GM21786 (cell line): ENCODE measurements at regions not wholly inside any gene's neighbourhood (a gene's known extent, or its start where the extent isn't known, plus 50 kb on each side); places are given as distances from the start of the nearest gene placed in this dataset.

Experiments used
- ATAC-seq: cut with Tn5 transposase; IDR thresholded peaks from one replicate; pipeline ENCODE4 v1.9.1; 2021; ENCODE audit not compliant: unreplicated experiment

DNA sequence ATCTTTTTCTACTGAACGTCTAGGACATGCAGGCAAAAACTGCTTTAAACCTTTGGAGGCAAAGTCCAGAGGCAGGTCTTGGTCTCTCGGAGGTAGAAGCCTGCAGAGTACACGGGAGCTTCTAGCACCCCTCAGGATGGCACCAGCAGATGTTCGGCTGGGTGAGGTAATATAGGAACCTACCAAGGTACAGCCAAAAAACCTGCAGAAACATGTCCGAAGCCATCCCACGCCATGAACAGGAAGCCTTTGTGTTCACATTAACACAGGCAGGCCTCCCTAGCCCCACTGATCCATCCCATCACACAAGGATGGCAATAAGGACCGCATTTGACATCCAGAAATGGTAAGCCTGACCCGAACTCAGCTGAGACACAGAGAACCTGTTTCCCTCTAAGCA lies 157.9 kb upstream of the HES1 start:
- no peak for ATAC-seq

- ATAC-seq, result no peak
These were observed 157.5 kb upstream of the HES1 start for GRCh38 chr3:193978486-193978885.

GRCh38 chr3:193980326-193980725 lies 155.6 kb upstream of the HES1 start:
- ATAC-seq, result no peak

- ATAC-seq, result no peak
These were observed 155.0 kb upstream of the HES1 start for GRCh38 chr3:193980905-193981304.

- ATAC-seq, result no peak
These were observed 154.4 kb upstream of the HES1 start for GRCh38 chr3:193981504-193981903.

DNA sequence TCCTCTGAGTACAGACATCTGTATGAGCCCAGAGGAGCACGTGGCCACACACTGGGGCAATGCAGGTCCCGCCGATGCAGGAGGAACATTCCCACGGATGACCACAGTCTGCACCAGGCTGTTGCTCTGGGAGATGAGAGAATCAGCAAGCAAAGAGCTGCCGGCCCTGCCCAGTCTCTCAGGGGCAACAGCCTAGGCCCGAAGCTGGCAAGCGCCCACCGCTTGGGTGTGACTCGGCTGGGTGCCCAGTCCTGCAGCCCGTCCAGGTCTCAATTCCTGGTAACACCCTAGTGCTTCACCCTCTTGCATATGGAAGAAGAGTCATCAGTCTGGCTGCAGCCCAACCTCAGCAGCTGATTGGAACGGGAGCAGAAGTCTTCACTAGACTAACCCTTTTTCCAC lies 153.7 kb upstream of the HES1 start:
- ATAC-seq, result no peak

- no peak for ATAC-seq
These were observed 151.8 kb upstream of the HES1 start for GRCh38 chr3:193983846-193984818.

GRCh38 chr3:193984876-193985275 lies 151.1 kb upstream of the HES1 start:
- ATAC-seq, result no peak

DNA sequence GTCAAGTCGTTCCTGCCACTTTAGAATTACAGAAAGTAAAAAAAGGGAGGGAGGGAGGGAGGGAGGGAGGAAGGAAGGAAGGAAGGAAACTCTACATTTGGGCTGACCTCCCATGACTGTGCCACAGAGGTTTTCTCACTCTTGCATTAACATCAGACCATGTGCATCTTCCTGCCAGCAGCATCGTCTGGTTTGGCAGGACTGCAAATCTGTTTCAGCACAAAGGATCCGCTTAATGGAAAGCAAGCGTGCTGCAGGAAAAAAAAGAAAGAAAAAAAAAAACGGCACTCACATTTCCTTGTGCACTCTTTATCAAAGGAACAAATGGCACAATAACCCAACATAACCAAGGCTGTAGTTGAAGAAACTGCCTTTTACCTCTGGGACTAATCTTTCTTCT lies 148.8 kb upstream of the HES1 start:
- ATAC-seq, result no peak

DNA sequence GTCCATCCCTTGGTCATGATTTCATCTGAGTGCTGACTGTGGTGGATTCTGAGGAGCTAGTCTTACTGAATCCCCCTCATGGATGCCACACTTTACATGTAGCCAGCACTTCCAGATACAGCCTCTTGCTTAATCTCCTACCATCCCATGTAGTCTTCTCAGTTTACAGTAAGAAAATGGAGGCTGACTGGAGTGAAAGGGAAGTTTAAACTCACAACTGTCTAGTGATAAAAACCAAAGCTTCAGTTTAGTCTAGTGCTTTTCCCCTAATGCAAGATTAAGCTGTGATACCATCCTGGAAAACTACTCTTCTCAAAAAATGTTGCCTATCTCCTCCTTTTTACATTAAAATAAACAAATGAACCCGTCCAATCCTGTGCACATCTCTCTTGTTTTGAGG lies 146.8 kb upstream of the HES1 start:
- no peak for ATAC-seq

DNA sequence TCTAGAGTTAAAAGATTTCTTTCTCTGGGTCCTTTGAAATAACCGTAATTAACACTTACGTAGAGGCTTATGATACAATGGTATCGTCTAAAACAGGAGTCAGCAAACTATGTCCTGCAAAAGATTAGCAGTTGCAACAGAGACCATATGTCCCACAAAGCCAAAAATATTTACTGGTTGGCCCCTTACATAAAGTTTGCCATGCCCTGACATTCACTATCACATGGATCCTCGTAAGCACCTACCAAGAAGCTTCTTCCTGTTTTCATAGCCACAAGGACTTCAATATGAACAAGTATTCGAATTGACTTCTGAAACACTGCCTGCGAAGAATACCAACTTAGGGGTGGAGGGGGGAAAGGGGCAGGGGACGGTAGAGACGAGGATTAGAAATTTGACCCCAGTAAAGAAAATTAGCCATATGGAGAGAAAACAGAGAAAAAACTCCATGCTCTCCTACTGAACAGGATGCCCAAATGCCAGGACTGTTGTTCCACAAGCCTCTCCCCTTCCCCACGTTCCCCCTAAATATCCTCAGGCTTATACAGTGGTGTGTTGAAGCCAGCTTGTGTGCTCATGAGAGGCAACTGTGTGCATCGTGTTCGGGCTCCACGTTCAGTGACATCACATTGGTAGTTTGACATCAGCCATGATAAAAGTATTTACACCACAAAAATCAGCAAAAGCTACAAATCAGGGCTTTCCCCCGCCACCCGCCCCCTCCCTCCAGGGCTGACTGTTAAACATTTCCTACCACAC lies 144.1 kb upstream of the HES1 start:
- ATAC-seq, result no peak

DNA sequence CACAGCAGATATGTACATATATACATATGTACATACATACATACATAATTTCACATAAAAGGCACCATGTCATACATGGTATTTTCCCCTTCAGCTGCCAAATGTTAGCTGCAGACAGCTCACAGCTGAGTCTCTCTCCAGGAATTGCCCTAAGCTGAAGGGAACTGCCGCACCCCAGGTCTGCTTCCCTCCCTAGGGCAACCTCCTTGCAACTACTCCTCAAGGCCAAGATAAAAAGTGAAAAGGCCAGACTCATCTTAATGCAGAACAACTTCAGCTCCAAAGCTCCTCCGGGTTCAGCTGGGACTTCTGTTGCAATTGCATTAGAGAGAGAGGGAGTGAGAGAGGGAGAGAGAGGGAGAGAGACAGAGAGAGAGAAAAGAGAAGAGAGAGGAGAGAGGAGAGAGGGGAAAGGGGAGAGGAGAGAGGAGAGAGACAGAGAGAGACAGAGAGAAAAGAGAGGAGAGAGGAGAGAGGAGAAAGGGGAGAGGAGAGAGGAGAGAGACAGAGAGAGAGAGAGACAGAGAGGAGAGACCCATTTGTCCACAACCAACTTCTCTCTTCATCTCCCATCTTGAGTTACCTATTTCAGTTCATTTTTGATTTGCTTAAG lies 143.4 kb upstream of the HES1 start:
- ATAC-seq, result no peak

GRCh38 chr3:193996221-193996620 lies 139.7 kb upstream of the HES1 start:
- no peak for ATAC-seq

DNA sequence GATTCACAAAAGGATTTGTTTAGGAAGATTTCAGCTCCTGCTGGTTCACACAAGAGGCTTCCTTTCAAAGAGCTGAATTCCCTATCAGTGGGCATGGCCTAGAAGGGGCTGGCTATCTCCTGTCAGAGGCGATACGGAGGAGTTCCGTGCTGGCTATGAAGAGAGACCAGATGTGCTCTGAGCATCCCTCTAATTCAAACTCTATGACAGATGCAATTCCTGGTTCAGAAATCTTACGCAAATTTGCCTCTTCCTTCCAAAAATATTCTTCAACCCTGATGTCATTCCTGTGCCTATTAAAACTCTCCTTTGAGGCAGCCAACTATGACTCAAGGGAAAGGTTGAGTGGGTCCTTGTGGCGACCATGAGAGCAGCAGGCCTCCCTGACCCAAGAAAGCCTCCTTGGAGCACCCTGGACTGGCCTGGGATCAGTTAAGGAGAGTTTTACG lies 139.3 kb upstream of the HES1 start:
- no peak for ATAC-seq

DNA sequence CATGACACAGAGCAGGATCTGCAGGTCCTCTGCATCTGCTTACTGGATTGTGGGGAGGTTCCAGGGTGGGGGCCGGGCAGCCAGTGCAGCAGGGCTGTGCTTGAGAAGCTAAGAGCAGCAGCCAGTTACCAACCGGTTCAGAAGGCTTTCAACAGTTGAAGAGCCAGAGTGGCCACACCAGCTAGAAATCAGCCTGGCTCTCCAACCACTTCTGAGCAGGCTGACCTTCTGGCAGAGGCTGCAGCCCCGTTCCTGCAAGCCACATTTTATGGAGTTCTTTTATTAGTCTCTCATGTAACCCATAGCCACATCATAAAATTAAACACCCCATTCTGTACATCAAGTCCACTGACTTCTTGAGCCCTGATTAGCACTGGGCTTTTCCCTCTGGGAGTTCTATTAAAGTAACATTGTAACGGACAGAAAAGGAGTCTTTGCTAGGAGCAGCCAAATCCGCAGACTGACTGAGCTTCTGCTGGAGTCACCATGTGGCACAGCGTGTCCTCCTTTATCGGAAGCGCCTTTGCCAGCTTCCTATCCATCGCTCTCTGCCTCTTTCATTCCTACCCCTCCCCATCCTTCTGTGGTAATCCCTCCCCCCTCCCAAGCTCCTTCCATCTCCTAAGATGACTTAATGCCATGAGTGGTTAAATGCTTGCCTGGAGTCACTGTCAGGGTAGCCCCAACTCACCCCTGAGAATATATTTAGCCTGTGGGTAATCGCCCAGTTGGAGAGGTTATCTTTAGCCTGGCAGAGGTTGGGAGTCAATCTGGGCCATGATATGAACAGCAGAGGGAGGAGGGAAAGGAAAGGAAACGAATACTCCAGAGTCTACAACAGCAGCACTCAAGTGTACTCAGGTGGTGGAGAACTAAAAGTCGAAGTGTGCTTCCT lies 138.5 kb upstream of the HES1 start:
- no peak for ATAC-seq

- no peak for ATAC-seq
These were observed 137.9 kb upstream of the HES1 start for GRCh38 chr3:193998123-193998448.

DNA sequence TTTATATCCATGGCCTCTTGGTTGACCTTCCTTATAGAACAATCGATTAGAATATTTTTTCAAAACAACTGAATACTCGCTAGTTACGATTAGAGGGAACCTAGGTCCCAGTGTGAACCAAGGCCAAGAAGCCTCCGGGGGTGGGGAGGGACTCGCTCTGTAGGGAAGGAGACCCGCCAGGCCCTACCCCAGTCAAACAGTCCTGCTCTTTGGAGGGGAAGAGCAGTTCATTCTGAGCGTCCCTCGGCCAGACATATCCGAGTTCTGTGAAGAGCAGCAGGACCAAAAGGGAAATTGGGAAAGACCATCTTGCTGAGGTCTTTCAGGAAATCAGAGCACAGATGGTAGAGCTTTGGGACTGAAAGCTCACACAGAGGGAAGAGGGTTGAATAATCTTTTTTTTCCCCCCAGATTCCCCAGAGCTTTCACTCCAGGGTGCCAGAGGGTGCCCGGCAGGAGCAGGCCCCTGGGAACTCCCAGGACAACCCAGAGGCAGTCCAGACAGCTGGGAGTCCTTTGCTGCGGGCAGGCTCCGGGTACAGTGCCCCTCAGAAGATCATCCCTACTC lies 137.2 kb upstream of the HES1 start:
- ATAC-seq, result no peak

- no peak for ATAC-seq
These were observed 135.8 kb upstream of the HES1 start for GRCh38 chr3:194000100-194000499.

- no peak for ATAC-seq
These were observed 135.2 kb upstream of the HES1 start for GRCh38 chr3:194000712-194001111.

GRCh38 chr3:194001728-194002459 lies 134.1 kb upstream of the HES1 start:
- ATAC-seq, result no peak
